Ovary (tissue), 7 donors: ENCODE measurements at regions not wholly inside any gene's neighbourhood (a gene's known extent, or its start where the extent isn't known, plus 50 kb on each side); places are given as distances from the start of the nearest gene placed in this dataset.
"Not testable (repeated sequence)": the region's sequence is repeated elsewhere in the genome, so short reads cannot be mapped to it uniquely, and the experiment has no call there.

ENCODE experiments used
- DNase-seq, 5 donors: peaks; one replicate each; pipeline ENCODE4 v3.0.0-alpha.2; 2019 to 2020
- H3K27ac ChIP-seq, 2 donors: fragments of 200-600 bp; one replicate each; pipeline versions ENCODE4 v1.5.1 to v1.8.0; 2019 to 2022
- H3K27me3 ChIP-seq: fragments of 200-600 bp; one replicate; pipeline ENCODE4 v1.8.0; 2022
- H3K36me3 ChIP-seq: fragments of 200-600 bp; sonication (generic); one replicate; pipeline ENCODE4 v1.5.1; 2019
- H3K4me1 ChIP-seq: one replicate; pipeline ENCODE4 v1.8.1; 2013; ENCODE audit warnings: mild to moderate bottlenecking, moderate library complexity; ENCODE audit not compliant: insufficient read depth
- H3K4me3 ChIP-seq: fragments of 200-600 bp; sonication (generic); one replicate; pipeline ENCODE4 v1.5.1; 2017
- H3K9me3 ChIP-seq, 2 donors: fragments of 200-600 bp in 1 of 2; sonication (generic) in 1 of 2; one replicate each; pipeline versions ENCODE4 v1.5.1 to v1.8.1; 2013 to 2019; ENCODE audit warnings: mild to moderate bottlenecking in 1 of 2, moderate library complexity in 1 of 2
- EP300 ChIP-seq: sonication (generic); formaldehyde crosslinking; IDR thresholded peaks from one replicate; pipeline ENCODE4 v1.6.1; 2017; ENCODE audit warnings: antibody characterized with exemption
- POLR2A ChIP-seq: fragments of 450-650 bp; IDR thresholded peaks from one replicate; pipeline ENCODE4 v1.6.1; 2017; ENCODE audit warnings: antibody characterized with exemption, mild to moderate bottlenecking, moderate library complexity
- WGBS, 3 donors: extraction: QIAGEN DNeasy Blood & Tissue Kit in 1 of 3; methylation state at CpG; one replicate each; pipeline versions ENCODE4 v1.1.5 to v1.1.7; 2013 to 2017; 5-methylcytosine and 5-hydroxymethylcytosine counted together
- intact Hi-C, 4 donors: fragments of 100-400 bp; cut with DNase I; formaldehyde crosslinking; loops; one replicate each; pipeline versions ENCODE4 v1.11.0 to v1.15.1; 2022 to 2023
- TF ChIP-seq, protein P1 (sequence below), 3 donors: fragments of 450-650 bp in 2 of 3; fragments of 200-600 bp in 1 of 3; IDR thresholded peaks; one replicate each; pipeline versions ENCODE4 v1.5.1 to v1.8.0; 2016 to 2022; ENCODE audit warnings: antibody characterized with exemption in 3 of 3, mild to moderate bottlenecking in 1 of 3
- donor health status: DM: no; HTN: no; CAD: no; lungs with moderate emphysema.
- donor health status: DM: no; HTN: no; CAD: no.
- donor health status: Bipolar disorder and iron deficiency.
- donor health status: DM: no; HTN: no; CAD: no.
- donor health status: DM: yes; HTN: yes; CAD: no.

DNA sequence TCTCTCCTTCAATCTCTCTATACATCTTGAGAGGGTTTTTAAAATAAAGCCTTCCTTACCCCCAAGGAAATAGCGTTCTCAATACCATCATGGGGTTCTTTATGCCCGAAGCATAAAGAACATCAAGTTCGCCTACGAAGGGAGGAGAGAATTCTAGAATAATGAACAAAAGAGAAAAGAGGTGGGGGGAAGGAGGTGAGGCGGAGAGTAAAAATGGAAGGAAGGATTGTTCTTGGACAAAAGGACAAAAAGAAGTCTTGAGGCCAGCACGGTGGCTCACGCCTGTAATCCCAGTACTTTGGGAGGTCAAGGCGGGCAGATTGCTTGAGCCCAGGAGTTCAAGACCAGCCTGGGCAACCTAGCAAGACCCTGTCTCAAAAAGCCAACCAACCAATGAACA is 319.8 kb upstream of the NCKAP5 start:
- WGBS, 3 donors = 94 to 97% (median 97%) methylated on average over 8 of the region's 8 CpGs
- H3K4me3 ChIP-seq = no peak overlapping the region
- intact Hi-C loops = loop anchor here in 1 of 4 donors (5.0 kb wide), 1 partner anchor 229 kb away; no protein-coding TSS in a partner anchor
- H3K9me3 ChIP-seq = no peaks in the 10 kb centered on the region
- H3K27me3 ChIP-seq = no peaks in the 10 kb centered on the region
- TF ChIP-seq POLR2A (no peak), EP300 (no peak)
- TF ChIP-seq, protein P1, sequence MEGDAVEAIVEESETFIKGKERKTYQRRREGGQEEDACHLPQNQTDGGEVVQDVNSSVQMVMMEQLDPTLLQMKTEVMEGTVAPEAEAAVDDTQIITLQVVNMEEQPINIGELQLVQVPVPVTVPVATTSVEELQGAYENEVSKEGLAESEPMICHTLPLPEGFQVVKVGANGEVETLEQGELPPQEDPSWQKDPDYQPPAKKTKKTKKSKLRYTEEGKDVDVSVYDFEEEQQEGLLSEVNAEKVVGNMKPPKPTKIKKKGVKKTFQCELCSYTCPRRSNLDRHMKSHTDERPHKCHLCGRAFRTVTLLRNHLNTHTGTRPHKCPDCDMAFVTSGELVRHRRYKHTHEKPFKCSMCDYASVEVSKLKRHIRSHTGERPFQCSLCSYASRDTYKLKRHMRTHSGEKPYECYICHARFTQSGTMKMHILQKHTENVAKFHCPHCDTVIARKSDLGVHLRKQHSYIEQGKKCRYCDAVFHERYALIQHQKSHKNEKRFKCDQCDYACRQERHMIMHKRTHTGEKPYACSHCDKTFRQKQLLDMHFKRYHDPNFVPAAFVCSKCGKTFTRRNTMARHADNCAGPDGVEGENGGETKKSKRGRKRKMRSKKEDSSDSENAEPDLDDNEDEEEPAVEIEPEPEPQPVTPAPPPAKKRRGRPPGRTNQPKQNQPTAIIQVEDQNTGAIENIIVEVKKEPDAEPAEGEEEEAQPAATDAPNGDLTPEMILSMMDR (IDR thresholded peaks at IDR 0.05) = no peak
- DNase-seq = no peak
- H3K27ac ChIP-seq = no peak overlapping the region
- no peaks in the 10 kb centered on the region for H3K4me1 ChIP-seq
- no peaks in the 10 kb centered on the region for H3K36me3 ChIP-seq

GRCh38 chr2:133888621-133889219 is 320.5 kb upstream of the NCKAP5 start:
- intact Hi-C loops = loop anchor here in 1 of 4 donors (5.0 kb wide), 1 partner anchor 229 kb away; no protein-coding TSS in a partner anchor
- Histone ChIP-seq H3K4me1 (no peaks in the 10 kb centered on the region), H3K9me3 (no peaks in the 10 kb centered on the region), H3K27ac (no peak overlapping the region), H3K36me3 (no peaks in the 10 kb centered on the region), H3K4me3 (no peak overlapping the region), H3K27me3 (no peaks in the 10 kb centered on the region)
- WGBS, 3 donors = 60 to 87% (median 87%) methylated on average over 8 of the region's 8 CpGs
- no peak for DNase-seq
- TF ChIP-seq POLR2A (no peak), EP300 (no peak)
- TF ChIP-seq, protein P1 (IDR thresholded peaks at IDR 0.05) = no peak

DNA sequence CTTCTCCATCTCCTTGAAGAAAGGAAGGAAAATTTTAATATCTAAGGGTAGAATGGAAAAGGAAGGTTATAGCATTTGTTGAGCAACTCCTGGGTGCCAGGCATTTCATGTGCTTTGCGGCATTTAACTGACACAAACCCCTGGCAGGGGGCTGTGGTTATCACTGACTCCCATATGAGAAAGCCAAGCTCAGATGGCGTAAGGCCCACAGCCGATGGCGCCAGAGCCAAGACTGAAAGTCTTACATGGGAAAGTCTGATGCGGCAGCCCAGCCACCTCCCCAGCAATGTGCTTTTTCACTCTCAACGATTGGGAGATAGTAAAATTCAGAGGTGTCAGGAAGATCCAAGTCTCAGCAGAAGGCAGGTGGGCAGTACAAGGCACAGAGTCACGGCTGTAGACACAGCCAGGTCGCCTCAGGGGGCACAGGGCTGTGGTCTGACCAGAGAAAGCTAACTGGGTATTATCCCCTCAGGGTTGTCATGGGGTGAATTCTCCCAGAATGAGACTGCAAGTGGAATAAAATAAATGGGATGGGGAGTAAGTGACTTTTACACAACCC is 324.2 kb upstream of the NCKAP5 start:
- intact Hi-C loops = no loop called here
- no peaks in the 10 kb centered on the region for H3K9me3 ChIP-seq
- H3K27me3 ChIP-seq = no peaks in the 10 kb centered on the region
- no peaks in the 10 kb centered on the region for H3K4me1 ChIP-seq
- no peak for TF ChIP-seq POLR2A
- TF ChIP-seq, protein P1 (IDR thresholded peaks at IDR 0.05) = no peak
- no peak for TF ChIP-seq EP300
- WGBS, 3 donors = 61 to 87% (median 77%) methylated on average over 8 of the region's 8 CpGs
- DNase-seq = no peak
- no peak overlapping the region for H3K27ac ChIP-seq
- no peaks in the 10 kb centered on the region for H3K36me3 ChIP-seq
- no peak overlapping the region for H3K4me3 ChIP-seq

- Histone ChIP-seq H3K27ac (no peak overlapping the region), H3K36me3 (no peaks in the 10 kb centered on the region), H3K27me3 (no peaks in the 10 kb centered on the region), H3K4me1 (no peaks in the 10 kb centered on the region), H3K9me3 (no peaks in the 10 kb centered on the region), H3K4me3 (no peak overlapping the region)
- 91 to 97% (median 94%) methylated on average over 9 of the region's 9 CpGs for WGBS, 3 donors
- TF ChIP-seq EP300 = no peak
- TF ChIP-seq POLR2A = no peak
- TF ChIP-seq, protein P1 (IDR thresholded peaks at IDR 0.05) = no peak
- intact Hi-C loops = no loop called here
- no peak for DNase-seq
Measured at GRCh38 chr2:133894429-133894828, 326.2 kb upstream of the NCKAP5 start.

GRCh38 chr2:133897838-133898237 is 329.6 kb upstream of the NCKAP5 start:
- H3K4me3 ChIP-seq, H3K9me3 ChIP-seq, DNase-seq, intact Hi-C loops, H3K27me3 ChIP-seq, H3K27ac ChIP-seq, H3K36me3 ChIP-seq, H3K4me1 ChIP-seq: not testable (repeated sequence)
- 72 to 88% (median 73%) methylated on average over 4 of the region's 4 CpGs for WGBS, 3 donors
